Endothelial cell of umbilical vein (primary cell): ENCODE measurements at regions not wholly inside any gene's neighbourhood (a gene's known extent, or its start where the extent isn't known, plus 50 kb on each side); places are given as distances from the start of the nearest gene placed in this dataset.

Experiments
- BruUV-seq: library from RNA; stranded (reverse); fragments of 400-500 nt; replicated peaks from 2 replicates; lab custom pipeline; 2021; lab: Mats Ljungman, UMichigan
- CTCF ChIA-PET: fragments of 300-600, 350-600 bp; sonication (Branson Sonifier 250); formaldehyde crosslinking; loops from one replicate; lab custom pipeline; 2021; ENCODE audit warnings: antibody characterized with exemption, inconsistent platforms; lab: Charles Lee
- POLR2A ChIA-PET: fragments of 300-600, 350-600 bp; sonication (Branson Sonifier 250); formaldehyde crosslinking; loops from one replicate; lab custom pipeline; 2021; ENCODE audit warnings: antibody characterized with exemption, inconsistent platforms; lab: Charles Lee
- DNase-seq: peaks from one replicate; pipeline ENCODE4 v3.0.0-alpha.2; 2011; ENCODE audit warnings: low read depth, low spot score
- FAIRE-seq: peaks from 2 replicates; lab custom pipeline; 2011; peaks lifted over from hg19 to GRCh38; lab: Jason Lieb, UNC
- H2AFZ ChIP-seq: 2 replicates; pipeline ENCODE4 v1.6.0; 2012; ENCODE audit warnings: low read depth, low read length, control low read depth, inconsistent platforms
- H3K27ac ChIP-seq: 2 replicates; pipeline ENCODE4 v1.5.1; 2011; ENCODE audit warnings: low read depth, mild to moderate bottlenecking, control low read depth, low read length, moderate library complexity; ENCODE audit not compliant: insufficient read depth
- H3K27me3 ChIP-seq, 2 experiments: 2 replicates each; pipeline versions ENCODE4 v1.6.0 to v1.6.1; 2011; ENCODE audit warnings: low read length in 2 of 2, mixed read lengths in 1 of 2; ENCODE audit not compliant: control insufficient read depth in 2 of 2, insufficient read depth in 2 of 2
- H3K36me3 ChIP-seq, 2 experiments: 2 replicates in 1 of 2; 3 replicates in 1 of 2; pipeline ENCODE4 v1.5.1; 2011; ENCODE audit warnings: low read length in 2 of 2, mild to moderate bottlenecking in 1 of 2, moderate library complexity in 1 of 2; ENCODE audit not compliant: control insufficient read depth in 2 of 2, insufficient read depth in 2 of 2; ENCODE audit errors: extremely low read depth in 1 of 2
- H3K4me1 ChIP-seq: 3 replicates; pipeline ENCODE4 v1.5.1; 2011; ENCODE audit warnings: mild to moderate bottlenecking, low read length; ENCODE audit not compliant: control insufficient read depth, insufficient read depth; ENCODE audit errors: extremely low read depth
- H3K4me2 ChIP-seq: 2 replicates; pipeline ENCODE4 v1.6.1; 2011; ENCODE audit warnings: low read length, control low read depth, mixed read lengths; ENCODE audit not compliant: insufficient read depth
- H3K4me3 ChIP-seq, 3 experiments: fragments of 200-600 bp in 1 of 3; sonication (generic), shearing (Covaris generic) in 1 of 3; replicated peaks in 1 of 3; 2 replicates each; pipeline ENCODE4 v1.5.1; 2011 to 2016; ENCODE audit warnings: control low read depth in 3 of 3, low read length in 3 of 3, mild to moderate bottlenecking in 2 of 3, inconsistent platforms in 1 of 3, low read depth in 1 of 3, moderate library complexity in 1 of 3; ENCODE audit not compliant: insufficient read depth in 1 of 3
- H3K79me2 ChIP-seq: 2 replicates; pipeline ENCODE4 v1.6.0; 2012; ENCODE audit warnings: low read length, inconsistent platforms; ENCODE audit not compliant: control insufficient read depth, insufficient read depth
- H3K9ac ChIP-seq: replicated peaks from 2 replicates; pipeline ENCODE3; 2011; ENCODE audit warnings: low read length, control low read depth; ENCODE audit not compliant: insufficient read depth; ENCODE audit errors: extremely low read depth
- H3K9me1 ChIP-seq: replicated peaks from 3 replicates; pipeline ENCODE4 v1.6.0; 2011; ENCODE audit warnings: mild to moderate bottlenecking, low read length; ENCODE audit not compliant: control insufficient read depth, insufficient read depth; ENCODE audit errors: extremely low read depth
- H3K9me3 ChIP-seq: replicated peaks from 2 replicates; pipeline ENCODE4 v1.5.1; 2012; ENCODE audit warnings: low read length, inconsistent platforms; ENCODE audit not compliant: control insufficient read depth, insufficient read depth
- H4K20me1 ChIP-seq: replicated peaks from 2 replicates; pipeline ENCODE3; 2011; ENCODE audit warnings: mild to moderate bottlenecking, low read length; ENCODE audit not compliant: control insufficient read depth, insufficient read depth; ENCODE audit errors: extremely low read depth
- EZH2 ChIP-seq: IDR thresholded peaks from 2 replicates; pipeline ENCODE4 v1.6.1; 2012; ENCODE audit warnings: borderline replicate concordance, low read depth, mild to moderate bottlenecking, moderate library complexity, low read length, inconsistent platforms; ENCODE audit not compliant: severe bottlenecking
- FOS ChIP-seq: IDR thresholded peaks from 2 replicates; pipeline ENCODE4 v1.6.1; 2011; ENCODE audit warnings: mild to moderate bottlenecking, low read length, moderate library complexity, borderline replicate concordance; ENCODE audit not compliant: insufficient read depth
- GATA2 ChIP-seq: IDR thresholded peaks from 2 replicates; pipeline ENCODE4 v1.7.0; 2011; ENCODE audit warnings: low read depth, mild to moderate bottlenecking, moderate library complexity, mixed read lengths, low read length; ENCODE audit not compliant: insufficient read length, insufficient read depth
- MYC ChIP-seq: IDR thresholded peaks from one replicate; pipeline ENCODE4 v1.6.1; 2011; ENCODE audit warnings: mild to moderate bottlenecking, low read depth, low read length
- POLR2A ChIP-seq: IDR thresholded peaks from 2 replicates; pipeline ENCODE4 v1.6.1; 2012; ENCODE audit warnings: low read depth, mild to moderate bottlenecking, control low read depth, low read length
- POLR2AphosphoS5 ChIP-seq: IDR thresholded peaks from 2 replicates; pipeline ENCODE4 v1.6.1; 2012; ENCODE audit warnings: low read depth, mild to moderate bottlenecking, control low read depth, low read length, moderate library complexity; ENCODE audit not compliant: insufficient read depth
- dilution Hi-C: fragments of 300-500 bp; cut with MboI; formaldehyde crosslinking; loops from one replicate; pipeline ENCODE4 v1.15.0; 2019; ENCODE audit warnings: low sequenced_read_pairs; ENCODE audit not compliant: extremely low pct_ligation_motif_present
- intact Hi-C: fragments of 100-400 bp; cut with micrococcal nuclease; formaldehyde crosslinking; loops from one replicate; pipeline ENCODE4 v1.10.0; 2022
- TF ChIP-seq, protein P1 (sequence below), 2 donors: IDR thresholded peaks; 1 replicate in 1 of 2; 2 replicates in 1 of 2; pipeline ENCODE4 v1.5.1; 2011; ENCODE audit warnings: low read length in 2 of 2, mild to moderate bottlenecking in 2 of 2, moderate library complexity in 2 of 2, control low read depth in 1 of 2, inconsistent platforms in 1 of 2, low read depth in 1 of 2; ENCODE audit not compliant: insufficient read depth in 1 of 2; ENCODE audit errors: extremely low read depth in 1 of 2
- TF ChIP-seq, protein P2 (sequence below): IDR thresholded peaks from 2 replicates; pipeline ENCODE4 v1.6.1; 2011; ENCODE audit not compliant: insufficient read depth, insufficient read length

DNA sequence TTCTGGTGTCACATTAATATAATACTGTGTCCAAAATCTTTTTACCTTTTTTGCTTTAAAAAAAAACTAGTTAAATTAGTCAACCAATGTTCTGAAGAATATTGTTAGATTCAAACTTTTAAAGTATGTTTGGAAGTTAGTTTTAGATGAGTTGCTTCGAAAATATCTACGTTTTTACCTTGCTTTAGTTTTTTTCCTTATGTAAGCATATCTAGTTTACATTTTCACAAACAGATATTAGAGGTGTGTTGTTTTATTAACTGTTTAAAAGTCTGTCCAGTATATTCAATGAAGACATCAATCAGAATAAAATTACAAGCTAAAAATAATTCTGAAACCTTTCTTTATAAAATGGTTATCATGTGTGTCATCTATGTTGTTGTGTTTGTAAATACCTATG is 375.0 kb upstream of the BTBD3 start:
- Histone ChIP-seq H3K27me3 (peaks cover 0 to 1% of the 10 kb centered on the region in 2 experiments), H3K9me1 (no peaks in the 10 kb centered on the region), H3K4me1 (peaks cover 9% of the 10 kb centered on the region), H3K36me3 (no peaks in the 10 kb centered on the region), H2AFZ (no peak overlapping the region), H3K4me3 (no peak overlapping the region), H3K27ac (no peak overlapping the region), H3K9me3 (no peaks in the 10 kb centered on the region), H3K79me2 (no peaks in the 10 kb centered on the region), H3K4me2 (no peak overlapping the region), H4K20me1 (no peaks in the 10 kb centered on the region), H3K9ac (no peak overlapping the region)
- no peak for FAIRE-seq
- dilution Hi-C loops, result no loop called here
- intact Hi-C loops, result loop anchor here (5.0 to 10.0 kb wide), 5 partner anchors 335 to 1225 kb away; partner anchors contain the start of genes MKKS and SLX4IP
- CTCF ChIA-PET, result interaction anchor here (1.1 to 2.8 kb wide), 25 partner anchors 18 to 1925 kb away, joined by 3 to 27 read pairs (median 4); partner anchors contain the start of gene MKKS
- no peak for TF ChIP-seq GATA2
- TF ChIP-seq POLR2A, result no peak
- no peak for TF ChIP-seq MYC
- TF ChIP-seq, protein P1, sequence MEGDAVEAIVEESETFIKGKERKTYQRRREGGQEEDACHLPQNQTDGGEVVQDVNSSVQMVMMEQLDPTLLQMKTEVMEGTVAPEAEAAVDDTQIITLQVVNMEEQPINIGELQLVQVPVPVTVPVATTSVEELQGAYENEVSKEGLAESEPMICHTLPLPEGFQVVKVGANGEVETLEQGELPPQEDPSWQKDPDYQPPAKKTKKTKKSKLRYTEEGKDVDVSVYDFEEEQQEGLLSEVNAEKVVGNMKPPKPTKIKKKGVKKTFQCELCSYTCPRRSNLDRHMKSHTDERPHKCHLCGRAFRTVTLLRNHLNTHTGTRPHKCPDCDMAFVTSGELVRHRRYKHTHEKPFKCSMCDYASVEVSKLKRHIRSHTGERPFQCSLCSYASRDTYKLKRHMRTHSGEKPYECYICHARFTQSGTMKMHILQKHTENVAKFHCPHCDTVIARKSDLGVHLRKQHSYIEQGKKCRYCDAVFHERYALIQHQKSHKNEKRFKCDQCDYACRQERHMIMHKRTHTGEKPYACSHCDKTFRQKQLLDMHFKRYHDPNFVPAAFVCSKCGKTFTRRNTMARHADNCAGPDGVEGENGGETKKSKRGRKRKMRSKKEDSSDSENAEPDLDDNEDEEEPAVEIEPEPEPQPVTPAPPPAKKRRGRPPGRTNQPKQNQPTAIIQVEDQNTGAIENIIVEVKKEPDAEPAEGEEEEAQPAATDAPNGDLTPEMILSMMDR (IDR thresholded peaks at IDR 0.05; ENCODE audit: extremely low read depth in 1 of 2, insufficient read depth in 1 of 2, low read depth in 1 of 2, low read length in 2 of 2), result no peak
- TF ChIP-seq EZH2, result no peak
- TF ChIP-seq FOS, result no peak
- TF ChIP-seq POLR2AphosphoS5, result no peak
- TF ChIP-seq, protein P2, sequence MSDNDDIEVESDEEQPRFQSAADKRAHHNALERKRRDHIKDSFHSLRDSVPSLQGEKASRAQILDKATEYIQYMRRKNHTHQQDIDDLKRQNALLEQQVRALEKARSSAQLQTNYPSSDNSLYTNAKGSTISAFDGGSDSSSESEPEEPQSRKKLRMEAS, result no peak
- POLR2A ChIA-PET, result interaction anchor here (0.6 kb wide), 1 partner anchor 337 kb away, joined by 3 read pairs; no protein-coding TSS in a partner anchor
- no TSS peak for BruUV-seq
- DNase-seq, result no peak
